VCaP (cell line): ENCODE measurements at regions not wholly inside any gene's neighbourhood (a gene's known extent, or its start where the extent isn't known, plus 50 kb on each side); places are given as distances from the start of the nearest gene placed in this dataset.

Source experiments
- H3K27ac ChIP-seq: fragments of 450-650 bp; 2 replicates; pipeline ENCODE4 v1.5.1; 2017
- CTCF ChIP-seq: fragments of 450-650 bp; conservative IDR thresholded peaks from 2 replicates; pipeline ENCODE4 v1.5.1; 2017; ENCODE audit warnings: mild to moderate bottlenecking, moderate library complexity

- no peak for TF ChIP-seq CTCF
- no peak overlapping the region for H3K27ac ChIP-seq
Measured at GRCh38 chr14:51173863-51174262, 66.2 kb upstream of the TMX1 start.

- no peak overlapping the region for H3K27ac ChIP-seq
- no peak for TF ChIP-seq CTCF
Measured at GRCh38 chr14:51176839-51177238, 63.2 kb upstream of the TMX1 start.

GRCh38 chr14:51180577-51180976, 59.5 kb upstream of the TMX1 start:
- no peak for TF ChIP-seq CTCF

GRCh38 chr14:51182131-51182565, 57.9 kb upstream of the TMX1 start:
- no peak overlapping the region for H3K27ac ChIP-seq
- TF ChIP-seq CTCF, result no peak

More at GRCh38 chr14:51180577-51180976, 59.5 kb upstream of the TMX1 start:
- H3K27ac ChIP-seq, result no peak overlapping the region

- no peak for TF ChIP-seq CTCF
- no peak overlapping the region for H3K27ac ChIP-seq
Measured at GRCh38 chr14:51185180-51185579, 54.9 kb upstream of the TMX1 start.

- no peak for TF ChIP-seq CTCF
- H3K27ac ChIP-seq, result no peak overlapping the region
Measured at GRCh38 chr14:51185754-51186153, 54.3 kb upstream of the TMX1 start.

GRCh38 chr14:51188566-51189185, 51.4 kb upstream of the TMX1 start:
- TF ChIP-seq CTCF, result no peak
- H3K27ac ChIP-seq, result peak overlapping the region; percentile 74
